ENCODE measurements at regions not wholly inside any gene's neighbourhood (a gene's known extent, or its start where the extent isn't known, plus 50 kb on each side); places are given as distances from the start of the nearest gene placed in this dataset.

GRCh38 chr16:73480381-73480780 lies 432.5 kb upstream of the ZFHX3 start:
- no peak for DNase-seq

- DNase-seq: peak in 2 of 3 donors; percentile 15 to 60
Observed at GRCh38 chr16:73473713-73474112, 425.8 kb upstream of the ZFHX3 start.

- no peak for DNase-seq
Observed at GRCh38 chr16:73464834-73465233, 416.9 kb upstream of the ZFHX3 start.

- no peak for DNase-seq
Observed at GRCh38 chr16:73459586-73459985, 411.7 kb upstream of the ZFHX3 start.

- no peak for DNase-seq
Observed at GRCh38 chr16:73457851-73458250, 409.9 kb upstream of the ZFHX3 start.

GRCh38 chr16:73448970-73449369 lies 401.0 kb upstream of the ZFHX3 start:
- DNase-seq: no peak

GRCh38 chr16:73447846-73448245 lies 399.9 kb upstream of the ZFHX3 start:
- no peak for DNase-seq

DNA sequence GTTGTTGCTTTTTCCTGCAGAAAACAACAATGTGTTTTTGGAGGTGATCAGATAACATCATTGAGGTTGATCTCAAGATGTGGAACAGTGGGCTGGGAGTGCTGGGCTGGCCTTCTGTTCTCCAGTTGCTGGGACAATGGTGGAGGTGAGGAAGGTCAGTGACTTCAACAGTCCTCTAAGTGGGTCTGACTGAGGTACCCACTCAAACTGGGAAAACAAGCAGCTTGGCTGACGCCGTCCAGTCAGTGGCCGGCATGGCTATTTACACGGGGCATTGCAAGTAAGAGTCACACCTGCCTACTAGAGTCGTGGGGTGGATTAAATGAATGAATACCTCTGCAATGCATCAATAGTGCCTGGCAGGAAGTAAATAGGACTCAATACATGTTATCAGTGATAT lies 386.7 kb upstream of the ZFHX3 start:
- no peak for DNase-seq

- DNase-seq: no peak
Observed at GRCh38 chr16:73433731-73434307, 385.9 kb upstream of the ZFHX3 start.

GRCh38 chr16:73432850-73433730 lies 385.2 kb upstream of the ZFHX3 start:
- no peak for DNase-seq

- no peak for DNase-seq
Observed at GRCh38 chr16:73430138-73430537, 382.2 kb upstream of the ZFHX3 start.

- DNase-seq: no peak
Observed at GRCh38 chr16:73428121-73428520, 380.2 kb upstream of the ZFHX3 start.

- DNase-seq: no peak
Observed at GRCh38 chr16:73427164-73427563, 379.2 kb upstream of the ZFHX3 start.

GRCh38 chr16:73426433-73427160 lies 378.7 kb upstream of the ZFHX3 start:
- DNase-seq: no peak

DNA sequence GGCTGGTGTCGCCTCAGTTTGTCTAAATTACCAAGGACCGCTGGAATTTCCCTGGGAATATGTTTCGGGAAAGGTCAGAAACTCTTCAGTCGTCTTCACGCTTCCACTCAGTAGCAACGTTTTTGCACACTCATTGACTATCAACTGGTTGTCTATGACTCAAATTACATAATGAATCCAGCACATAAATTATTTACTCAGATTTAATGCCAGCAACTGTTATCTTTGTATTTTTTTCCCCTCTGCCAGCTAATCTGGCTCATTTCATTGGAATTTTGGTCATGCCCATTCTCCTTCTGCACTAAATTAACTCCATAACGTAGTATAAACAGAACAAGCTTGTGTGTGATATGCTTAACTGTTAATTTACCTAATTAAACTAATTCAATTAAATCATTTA lies 372.7 kb upstream of the ZFHX3 start:
- DNase-seq: no peak

- DNase-seq: no peak
Observed at GRCh38 chr16:73420244-73420643, 372.3 kb upstream of the ZFHX3 start.

- no peak for DNase-seq
Observed at GRCh38 chr16:73418691-73419090, 370.8 kb upstream of the ZFHX3 start.

GRCh38 chr16:73418051-73418450 lies 370.1 kb upstream of the ZFHX3 start:
- DNase-seq: no peak

DNA sequence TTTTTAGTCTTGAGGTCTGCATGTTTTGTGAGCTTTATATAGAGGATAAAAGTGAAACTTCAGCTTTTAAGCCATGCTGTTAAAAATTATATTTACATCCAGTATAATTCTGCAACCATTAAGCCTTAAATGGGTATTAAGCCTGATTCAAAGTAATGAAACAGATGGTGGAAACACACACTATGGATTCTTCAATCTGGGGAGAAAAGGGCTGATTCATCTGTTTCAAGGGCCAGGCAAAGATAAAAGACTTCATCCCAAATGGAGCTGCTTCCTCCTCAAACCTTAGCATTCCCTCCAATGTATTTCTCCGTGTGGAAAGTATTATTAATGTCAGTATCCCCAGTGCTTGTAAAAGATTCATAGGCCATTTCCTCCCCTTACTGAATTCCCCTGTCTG lies 367.4 kb upstream of the ZFHX3 start:
- no peak for DNase-seq

GRCh38 chr16:73414638-73415037 lies 366.7 kb upstream of the ZFHX3 start:
- no peak for DNase-seq

DNA sequence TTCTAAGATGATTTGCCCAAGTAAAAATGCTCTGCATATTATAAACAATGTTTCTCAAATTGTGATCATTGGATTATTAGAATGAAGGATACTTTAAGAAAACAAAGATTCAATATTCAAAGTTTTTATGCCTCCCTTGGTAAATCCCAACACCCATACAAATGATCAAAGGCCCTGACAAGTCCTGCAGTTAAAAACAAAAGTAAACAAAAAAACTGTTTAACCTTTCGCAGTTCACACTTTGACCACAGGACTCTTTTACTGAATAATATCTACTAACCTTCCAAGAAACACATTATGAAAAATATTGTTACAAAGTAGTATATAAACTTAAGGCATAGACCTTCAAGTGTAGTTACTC lies 365.9 kb upstream of the ZFHX3 start:
- DNase-seq: no peak

DNA sequence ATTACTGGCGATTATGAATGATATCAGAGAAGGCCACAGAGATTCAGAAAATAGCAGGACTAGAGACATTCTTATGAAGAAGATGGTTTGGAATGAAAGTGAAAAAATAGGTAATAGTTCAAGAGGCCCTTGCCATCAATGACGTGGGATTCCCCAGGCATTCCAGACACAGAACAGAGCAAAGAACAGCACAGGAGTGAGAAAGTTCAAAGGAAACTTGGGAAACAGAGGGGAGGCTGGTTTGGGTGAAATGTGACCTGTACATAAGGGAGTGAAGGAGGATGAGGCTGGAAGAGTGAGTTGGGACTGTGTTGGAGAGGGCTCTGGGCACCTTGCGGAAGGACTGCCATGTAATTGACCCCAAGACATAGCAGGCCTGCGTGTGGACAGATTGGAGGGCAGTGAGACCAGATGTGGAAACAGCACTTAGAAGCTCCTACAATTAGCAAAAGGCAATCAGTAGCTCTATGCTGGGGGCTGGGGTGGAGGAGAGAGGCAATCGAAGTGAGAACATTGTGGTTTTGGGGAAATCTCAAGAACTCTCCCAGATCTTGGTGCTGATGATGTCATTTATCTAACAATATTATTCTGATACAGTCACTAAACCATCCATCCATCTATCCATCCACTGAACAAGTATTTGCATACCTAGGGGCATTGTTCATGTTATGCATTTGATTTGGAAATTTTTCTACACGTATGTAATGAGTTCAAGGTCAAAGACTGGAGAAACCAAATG lies 365.3 kb upstream of the ZFHX3 start:
- DNase-seq: no peak

All from muscle of back (tissue), 3 donors.